Transverse colon (tissue), 4 donors: ENCODE measurements at regions not wholly inside any gene's neighbourhood (a gene's known extent, or its start where the extent isn't known, plus 50 kb on each side); places are given as distances from the start of the nearest gene placed in this dataset.

Source experiments
- DNase-seq: peaks from one replicate; pipeline ENCODE4 v3.0.0-alpha.2; 2019
- H3K27ac ChIP-seq, 4 donors: fragments of 200-600 bp; sonication (generic); 2 replicates each; pipeline ENCODE4 v1.5.1; 2016 to 2018; ENCODE audit warnings: inconsistent platforms in 4 of 4
- H3K27me3 ChIP-seq: fragments of 200-600 bp; sonication (generic); 2 replicates; pipeline ENCODE4 v1.5.1; 2017; ENCODE audit warnings: inconsistent platforms
- H3K36me3 ChIP-seq, 4 donors: fragments of 200-600 bp; sonication (generic); 2 replicates each; pipeline ENCODE4 v1.5.1; 2017 to 2019; ENCODE audit warnings: inconsistent platforms in 4 of 4
- H3K4me1 ChIP-seq, 4 donors: fragments of 200-600 bp; sonication (generic); 2 replicates each; pipeline ENCODE4 v1.5.1; 2017 to 2020; ENCODE audit warnings: inconsistent platforms in 4 of 4
- H3K4me3 ChIP-seq, 4 donors: fragments of 200-600 bp; sonication (generic); 1 replicate in 1 of 4; 2 replicates in 3 of 4; pipeline versions ENCODE4 v1.5.1 to v1.6.1; 2017 to 2019; ENCODE audit warnings: inconsistent platforms in 4 of 4
- H3K9me3 ChIP-seq, 2 donors: fragments of 200-600 bp; sonication (generic); 2 replicates each; pipeline ENCODE4 v1.5.1; 2017 to 2019; ENCODE audit warnings: inconsistent platforms in 2 of 2
- CTCF ChIP-seq, 5 experiments: fragments of 200-600 bp in 3 of 5; fragments of 450-650 bp in 2 of 5; sonication (generic) in 3 of 5; IDR thresholded peaks; 1 replicate in 2 of 5; 2 replicates in 3 of 5; pipeline ENCODE4 v1.5.1; 2016 to 2017; ENCODE audit warnings: antibody characterized with exemption in 5 of 5, inconsistent platforms in 3 of 5, mild to moderate bottlenecking in 2 of 5, moderate library complexity in 1 of 5
- EP300 ChIP-seq: sonication (generic); formaldehyde crosslinking; IDR thresholded peaks from one replicate; pipeline ENCODE4 v1.6.1; 2017; ENCODE audit warnings: antibody characterized with exemption, low read depth
- POLR2A ChIP-seq: fragments of 450-650 bp; IDR thresholded peaks from one replicate; pipeline ENCODE4 v1.6.1; 2016; ENCODE audit warnings: antibody characterized with exemption, mild to moderate bottlenecking, moderate library complexity
- POLR2AphosphoS5 ChIP-seq, 3 donors: sonication (generic); formaldehyde crosslinking; IDR thresholded peaks; one replicate each; pipeline ENCODE4 v1.6.1; 2016; ENCODE audit warnings: antibody characterized with exemption in 3 of 3
- WGBS, 2 donors: methylation state at CpG; one replicate each; pipeline ENCODE4 v1.1.5; 2018; ENCODE audit warnings: low coverage in 1 of 2; 5-methylcytosine and 5-hydroxymethylcytosine counted together
- in situ Hi-C, 4 donors: fragments of 200-750 bp; cut with MboI; loops; one replicate each; pipeline versions ENCODE4 v1.15.0 to v1.15.1; 2017; ENCODE audit warnings: low sequenced_read_pairs in 3 of 4, low pct_ligation_motif_present in 1 of 4, low pct_unique_long_range_greater_than_20kb in 1 of 4
- intact Hi-C: fragments of 100-400 bp; cut with DNase I; formaldehyde crosslinking; loops from one replicate; pipeline ENCODE4 v1.15.1; 2023; ENCODE audit warnings: low total_unique reads

GRCh38 chr2:186136860-186137259 lies 349.2 kb upstream of the ZC3H15 start:
- Histone ChIP-seq H3K9me3 (no peaks in the 10 kb centered on the region), H3K27ac (no peak overlapping the region), H3K4me3 (no peak overlapping the region), H3K36me3 (no peaks in the 10 kb centered on the region), H3K27me3 (no peaks in the 10 kb centered on the region), H3K4me1 (no peaks in the 10 kb centered on the region)
- intact Hi-C loops (no loop called here), in situ Hi-C loops (no loop called here)
- DNase-seq: no peak
- TF ChIP-seq CTCF (IDR thresholded peaks at IDR 0.05): no peak
- TF ChIP-seq POLR2AphosphoS5 (IDR thresholded peaks at IDR 0.05): no peak
- TF ChIP-seq EP300: no peak
- no peak for TF ChIP-seq POLR2A

- intact Hi-C loops (no loop called here), in situ Hi-C loops (no loop called here)
- no peak for DNase-seq
- H3K27me3 ChIP-seq: no peaks in the 10 kb centered on the region
- no peak overlapping the region for H3K4me3 ChIP-seq
- TF ChIP-seq POLR2AphosphoS5 (IDR thresholded peaks at IDR 0.05): no peak
- TF ChIP-seq EP300: no peak
- TF ChIP-seq POLR2A: no peak
- no peak for TF ChIP-seq CTCF (IDR thresholded peaks at IDR 0.05)
- no peak overlapping the region for H3K27ac ChIP-seq
- H3K4me1 ChIP-seq: no peaks in the 10 kb centered on the region
- H3K9me3 ChIP-seq: no peaks in the 10 kb centered on the region
- no peaks in the 10 kb centered on the region for H3K36me3 ChIP-seq
- 56 to 70% methylated on average over 2 of the region's 2 CpGs for WGBS, 2 donors
Observed at GRCh38 chr2:186138845-186139244, 347.2 kb upstream of the ZC3H15 start.

- TF ChIP-seq CTCF (IDR thresholded peaks at IDR 0.05) (no peak), POLR2A (no peak), POLR2AphosphoS5 (IDR thresholded peaks at IDR 0.05) (no peak), EP300 (no peak)
- H3K36me3 ChIP-seq: no peaks in the 10 kb centered on the region
- H3K9me3 ChIP-seq: peaks cover 16% of the 10 kb centered on the region in 2 donors
- no peak overlapping the region for H3K27ac ChIP-seq
- intact Hi-C loops: no loop called here
- no peaks in the 10 kb centered on the region for H3K27me3 ChIP-seq
- DNase-seq: no peak
- no peaks in the 10 kb centered on the region for H3K4me1 ChIP-seq
- H3K4me3 ChIP-seq: no peak overlapping the region
- in situ Hi-C loops: no loop called here
Observed at GRCh38 chr2:186159101-186159500, 327.0 kb upstream of the ZC3H15 start.

GRCh38 chr2:186164325-186164724 lies 321.7 kb upstream of the ZC3H15 start:
- no peaks in the 10 kb centered on the region for H3K4me1 ChIP-seq
- no peaks in the 10 kb centered on the region for H3K27me3 ChIP-seq
- no peaks in the 10 kb centered on the region for H3K9me3 ChIP-seq
- H3K4me3 ChIP-seq: no peak overlapping the region
- no peaks in the 10 kb centered on the region for H3K36me3 ChIP-seq
- 95% methylated on average over 2 of the region's 2 CpGs; no CpG with 5 or more reads in 1 of the 2 donors for WGBS, 2 donors
- in situ Hi-C loops: no loop called here
- TF ChIP-seq EP300 (no peak), CTCF (IDR thresholded peaks at IDR 0.05) (no peak), POLR2AphosphoS5 (IDR thresholded peaks at IDR 0.05) (no peak), POLR2A (no peak)
- no peak overlapping the region for H3K27ac ChIP-seq
- no peak for DNase-seq
- intact Hi-C loops: no loop called here
